Vagina (tissue), 2 donors: ENCODE measurements at regions not wholly inside any gene's neighbourhood (a gene's known extent, or its start where the extent isn't known, plus 50 kb on each side); places are given as distances from the start of the nearest gene placed in this dataset.
A peak's percentile ranks its signal among the peaks of the same experiment; 100 is the strongest.
"Not testable (repeated sequence)": the region's sequence is repeated elsewhere in the genome, so short reads cannot be mapped to it uniquely, and the experiment has no call there.

Source experiments
- DNase-seq, 2 donors: peaks; one replicate each; pipeline ENCODE4 v3.0.0-alpha.2; 2017; ENCODE audit errors: extremely low spot score in 2 of 2
- H3K27ac ChIP-seq: fragments of 200-600 bp; sonication (generic); one replicate; pipeline ENCODE4 v1.5.1; 2019
- H3K27me3 ChIP-seq: fragments of 200-600 bp; sonication (generic); one replicate; pipeline ENCODE4 v1.5.1; 2019
- H3K36me3 ChIP-seq, 2 donors: fragments of 200-600 bp; sonication (generic); one replicate each; pipeline ENCODE4 v1.5.1; 2017 to 2019
- H3K4me1 ChIP-seq: fragments of 200-600 bp; sonication (generic); one replicate; pipeline ENCODE4 v1.5.1; 2019
- H3K4me3 ChIP-seq, 2 donors: fragments of 200-600 bp; sonication (generic); 1 replicate in 1 of 2; 2 replicates in 1 of 2; pipeline ENCODE4 v1.5.1; 2016 to 2019
- H3K9me3 ChIP-seq: fragments of 200-600 bp; sonication (generic); one replicate; pipeline ENCODE4 v1.5.1; 2019
- POLR2A ChIP-seq, 2 donors: fragments of 450-650 bp; IDR thresholded peaks; one replicate each; pipeline ENCODE4 v1.6.1; 2017; ENCODE audit warnings: antibody characterized with exemption in 2 of 2, mild to moderate bottlenecking in 2 of 2, moderate library complexity in 2 of 2
- POLR2AphosphoS5 ChIP-seq, 2 donors: sonication (generic); formaldehyde crosslinking; IDR thresholded peaks; one replicate each; pipeline ENCODE4 v1.9.0; 2017; ENCODE audit warnings: antibody characterized with exemption in 2 of 2, mild to moderate bottlenecking in 2 of 2, low read depth in 1 of 2; ENCODE audit not compliant: insufficient read depth in 1 of 2
- intact Hi-C: fragments of 100-400 bp; cut with DNase I; formaldehyde crosslinking; loops from one replicate; pipeline ENCODE4 v1.15.1; 2023
- TF ChIP-seq, protein P1 (sequence below), 3 experiments: fragments of 450-650 bp in 2 of 3; fragments of 200-600 bp in 1 of 3; sonication (generic) in 1 of 3; IDR thresholded peaks; one replicate each; pipeline ENCODE4 v1.5.1; 2017 to 2019; ENCODE audit warnings: antibody characterized with exemption in 3 of 3, mild to moderate bottlenecking in 2 of 3, moderate library complexity in 2 of 3

DNA sequence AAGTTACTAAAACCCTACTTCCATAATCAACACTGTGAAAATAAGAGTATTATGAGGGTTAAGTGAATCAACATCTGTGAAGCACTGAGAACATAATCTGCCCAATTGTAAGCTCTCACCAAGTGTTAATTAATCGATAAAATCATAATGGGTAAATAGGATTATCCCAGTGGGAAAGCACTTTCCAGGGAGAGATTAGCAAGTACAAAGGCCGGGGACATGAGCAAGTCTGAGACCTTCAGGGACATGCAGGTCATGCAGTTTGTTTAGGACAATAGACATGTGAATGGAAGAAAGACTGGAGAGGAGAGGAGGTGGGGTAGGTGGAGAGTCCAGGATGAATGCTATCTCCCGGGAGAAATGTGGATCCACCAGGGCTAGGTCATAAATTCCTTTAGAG is 57.8 kb upstream of the FIBIN start:
- DNase-seq = no peak
- TF ChIP-seq, protein P1, sequence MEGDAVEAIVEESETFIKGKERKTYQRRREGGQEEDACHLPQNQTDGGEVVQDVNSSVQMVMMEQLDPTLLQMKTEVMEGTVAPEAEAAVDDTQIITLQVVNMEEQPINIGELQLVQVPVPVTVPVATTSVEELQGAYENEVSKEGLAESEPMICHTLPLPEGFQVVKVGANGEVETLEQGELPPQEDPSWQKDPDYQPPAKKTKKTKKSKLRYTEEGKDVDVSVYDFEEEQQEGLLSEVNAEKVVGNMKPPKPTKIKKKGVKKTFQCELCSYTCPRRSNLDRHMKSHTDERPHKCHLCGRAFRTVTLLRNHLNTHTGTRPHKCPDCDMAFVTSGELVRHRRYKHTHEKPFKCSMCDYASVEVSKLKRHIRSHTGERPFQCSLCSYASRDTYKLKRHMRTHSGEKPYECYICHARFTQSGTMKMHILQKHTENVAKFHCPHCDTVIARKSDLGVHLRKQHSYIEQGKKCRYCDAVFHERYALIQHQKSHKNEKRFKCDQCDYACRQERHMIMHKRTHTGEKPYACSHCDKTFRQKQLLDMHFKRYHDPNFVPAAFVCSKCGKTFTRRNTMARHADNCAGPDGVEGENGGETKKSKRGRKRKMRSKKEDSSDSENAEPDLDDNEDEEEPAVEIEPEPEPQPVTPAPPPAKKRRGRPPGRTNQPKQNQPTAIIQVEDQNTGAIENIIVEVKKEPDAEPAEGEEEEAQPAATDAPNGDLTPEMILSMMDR (IDR thresholded peaks at IDR 0.05) = no peak
- TF ChIP-seq POLR2A (IDR thresholded peaks at IDR 0.05) (no peak), POLR2AphosphoS5 (IDR thresholded peaks at IDR 0.05; ENCODE audit: insufficient read depth in 1 of 2, low read depth in 1 of 2) (no peak)
- Histone ChIP-seq H3K4me3 (no peak overlapping the region), H3K4me1 (no peaks in the 10 kb centered on the region), H3K36me3 (no peaks in the 10 kb centered on the region), H3K9me3 (no peaks in the 10 kb centered on the region), H3K27me3 (no peaks in the 10 kb centered on the region), H3K27ac (no peak overlapping the region)
- intact Hi-C loops = no loop called here

DNA sequence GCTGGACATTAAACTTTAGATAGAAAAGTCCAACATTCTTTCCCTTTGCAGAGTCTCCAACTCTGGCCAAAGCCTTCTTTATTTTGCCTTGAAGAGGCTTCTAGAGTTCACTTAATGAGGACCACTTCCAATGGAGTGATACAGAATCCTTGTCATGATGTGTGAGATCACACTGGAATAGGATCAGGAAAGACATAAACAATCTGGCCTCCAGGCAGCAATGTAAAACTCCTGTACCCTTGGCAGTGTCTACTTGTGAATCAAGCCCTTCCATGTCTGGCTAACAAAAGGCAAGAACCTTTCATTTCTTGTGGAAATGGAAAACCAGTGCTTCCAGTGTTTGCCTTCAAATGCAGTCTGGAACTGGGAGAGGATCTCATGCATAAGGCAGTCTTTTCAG is 56.5 kb upstream of the FIBIN start:
- no peak overlapping the region for H3K27ac ChIP-seq
- no peaks in the 10 kb centered on the region for H3K36me3 ChIP-seq
- H3K4me1 ChIP-seq = peaks cover under 1% of the 10 kb centered on the region
- H3K4me3 ChIP-seq = no peak overlapping the region
- H3K9me3 ChIP-seq = no peaks in the 10 kb centered on the region
- TF ChIP-seq POLR2A (IDR thresholded peaks at IDR 0.05) (no peak), POLR2AphosphoS5 (IDR thresholded peaks at IDR 0.05; ENCODE audit: insufficient read depth in 1 of 2, low read depth in 1 of 2) (no peak)
- DNase-seq = no peak
- intact Hi-C loops = no loop called here
- no peaks in the 10 kb centered on the region for H3K27me3 ChIP-seq

DNA sequence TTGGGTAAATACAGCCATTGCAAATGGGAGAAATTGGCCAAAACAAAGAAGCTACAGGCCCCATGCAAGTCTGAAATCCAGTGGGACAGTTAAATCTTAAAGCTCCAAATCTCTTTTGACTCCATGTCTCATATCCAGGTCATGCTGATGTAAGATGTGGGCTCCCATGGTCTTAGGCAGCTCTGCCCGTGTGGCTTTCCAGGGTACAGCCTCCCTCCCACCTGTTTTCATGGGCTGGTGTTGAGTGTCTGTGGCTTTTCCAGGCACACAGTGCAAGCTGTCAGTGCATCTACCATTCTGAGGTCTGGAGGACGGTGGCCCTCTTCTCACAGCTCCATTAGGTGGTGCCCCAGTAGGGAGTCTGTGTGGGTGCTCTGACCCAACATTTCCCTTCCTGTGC is 53.4 kb upstream of the FIBIN start:
- H3K4me3 ChIP-seq, H3K27ac ChIP-seq, DNase-seq, H3K27me3 ChIP-seq, H3K9me3 ChIP-seq, intact Hi-C loops, H3K36me3 ChIP-seq: not testable (repeated sequence)
- H3K4me1 ChIP-seq = peaks cover 19% of the 10 kb centered on the region

DNA sequence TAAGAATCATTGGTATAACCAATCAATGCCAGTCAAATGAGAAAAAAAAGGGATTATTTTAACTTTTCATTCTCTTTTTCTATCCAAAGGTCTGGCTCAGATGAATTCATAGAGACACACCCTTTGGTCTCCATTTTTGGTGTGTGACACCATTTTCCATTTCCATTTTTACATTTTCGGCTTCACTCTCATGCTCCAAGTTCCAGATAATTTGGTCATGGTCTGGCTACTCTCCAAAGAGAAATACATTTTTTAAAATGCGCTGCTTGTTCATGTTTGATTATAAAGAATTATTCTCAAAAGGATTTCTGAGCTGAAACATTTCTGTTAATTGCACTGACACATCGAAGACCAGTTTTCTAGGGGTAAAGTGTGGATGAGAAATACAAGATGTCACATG is 51.6 kb upstream of the FIBIN start:
- Histone ChIP-seq H3K4me1 (peaks cover 38% of the 10 kb centered on the region), H3K4me3 (no peak overlapping the region), H3K9me3 (no peaks in the 10 kb centered on the region), H3K27ac (peak overlapping the region; percentile 30), H3K36me3 (no peaks in the 10 kb centered on the region), H3K27me3 (no peaks in the 10 kb centered on the region)
- intact Hi-C loops = no loop called here
- TF ChIP-seq POLR2A (IDR thresholded peaks at IDR 0.05) = no peak
- no peak for TF ChIP-seq POLR2AphosphoS5 (IDR thresholded peaks at IDR 0.05; ENCODE audit: insufficient read depth in 1 of 2, low read depth in 1 of 2)
- TF ChIP-seq, protein P1 (IDR thresholded peaks at IDR 0.05) = no peak
- DNase-seq = no peak

DNA sequence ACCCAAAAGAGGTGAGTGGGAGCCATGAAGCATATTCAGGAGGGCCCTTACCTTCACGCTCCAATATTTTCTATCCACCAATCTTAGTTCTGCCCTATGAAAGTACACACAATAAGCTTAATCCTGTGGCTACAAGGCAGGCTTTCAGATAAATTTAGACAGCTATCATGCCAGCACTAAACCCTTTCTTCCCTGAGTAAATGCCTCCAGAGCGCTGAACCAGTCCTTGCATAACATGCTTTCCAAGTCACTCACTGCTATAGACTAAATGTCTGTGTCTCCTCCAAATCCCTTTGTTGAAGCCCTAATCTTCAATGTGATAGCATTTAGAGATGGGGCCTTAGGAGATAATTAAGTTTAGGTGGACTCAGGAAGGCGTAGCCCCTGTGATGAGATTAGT is 50.3 kb upstream of the FIBIN start:
- Histone ChIP-seq H3K4me1 (peaks cover 50% of the 10 kb centered on the region), H3K9me3 (no peaks in the 10 kb centered on the region), H3K27me3 (no peaks in the 10 kb centered on the region), H3K27ac (no peak overlapping the region), H3K36me3 (no peaks in the 10 kb centered on the region), H3K4me3 (no peak overlapping the region)
- no peak for TF ChIP-seq POLR2AphosphoS5 (IDR thresholded peaks at IDR 0.05; ENCODE audit: insufficient read depth in 1 of 2, low read depth in 1 of 2)
- no peak for TF ChIP-seq POLR2A (IDR thresholded peaks at IDR 0.05)
- TF ChIP-seq, protein P1 (IDR thresholded peaks at IDR 0.05) = no peak
- intact Hi-C loops = no loop called here
- no peak for DNase-seq
